HEK293T (cell line): ENCODE measurements at regions not wholly inside any gene's neighbourhood (a gene's known extent, or its start where the extent isn't known, plus 50 kb on each side); places are given as distances from the start of the nearest gene placed in this dataset.

ENCODE experiments used
- ARNT ChIP-seq: fragments of 450-650 bp; IDR thresholded peaks from 2 replicates; pipeline ENCODE4 v1.6.1; 2017; ENCODE audit warnings: mild to moderate bottlenecking
- BHLHE40 ChIP-seq: fragments of 450-650 bp; IDR thresholded peaks from 2 replicates; pipeline ENCODE4 v1.6.1; 2016; ENCODE audit warnings: mild to moderate bottlenecking, moderate library complexity, borderline replicate concordance
- ELF4 ChIP-seq: fragments of 450-650 bp; IDR thresholded peaks from 2 replicates; pipeline ENCODE4 v1.6.1; 2017; ENCODE audit warnings: antibody characterized with exemption
- FOXK2 ChIP-seq: fragments of 450-650 bp; IDR thresholded peaks from 2 replicates; pipeline ENCODE4 v1.6.1; 2016; ENCODE audit warnings: mild to moderate bottlenecking
- PKNOX1 ChIP-seq: fragments of 450-650 bp; IDR thresholded peaks from 2 replicates; pipeline ENCODE4 v1.6.1; 2016
- SP1 ChIP-seq: fragments of 450-650 bp; IDR thresholded peaks from 2 replicates; pipeline ENCODE4 v1.6.1; 2017
- SUZ12 ChIP-seq: fragments of 450-650 bp; IDR thresholded peaks from 2 replicates; pipeline ENCODE4 v1.6.1; 2016; ENCODE audit warnings: mild to moderate bottlenecking
- TARDBP ChIP-seq: fragments of 450-650 bp; IDR thresholded peaks from 2 replicates; pipeline ENCODE4 v1.6.1; 2016

- TF ChIP-seq SP1: no peak
- no peak for TF ChIP-seq PKNOX1
- no peak for TF ChIP-seq TARDBP
- TF ChIP-seq ARNT: no peak
- TF ChIP-seq FOXK2: no peak
- TF ChIP-seq BHLHE40: no peak
- TF ChIP-seq SUZ12: no peak
- TF ChIP-seq ELF4: no peak
These were observed 525.9 kb upstream of the CDH8 start for GRCh38 chr16:62562121-62562520.
